GM13976 (cell line): ENCODE measurements at regions not wholly inside any gene's neighbourhood (a gene's known extent, or its start where the extent isn't known, plus 50 kb on each side); places are given as distances from the start of the nearest gene placed in this dataset.

Source experiments
- DNase-seq: peaks from one replicate; pipeline ENCODE4 v3.0.0; 2012; ENCODE audit warnings: low spot score
- in situ Hi-C: fragments of 300-500 bp; cut with MboI; formaldehyde crosslinking; loops from one replicate; pipeline ENCODE4 v1.12.0; 2022; ENCODE audit warnings: low sequenced_read_pairs, mixed read lengths, inconsistent platforms; ENCODE audit not compliant: unreplicated experiment
- TF ChIP-seq, protein P1 (sequence below): IDR thresholded peaks from 2 replicates; pipeline ENCODE4 v1.5.1; 2012; ENCODE audit warnings: borderline replicate concordance, mild to moderate bottlenecking; ENCODE audit not compliant: insufficient read depth; ENCODE audit errors: extremely low read depth, missing control alignments, control extremely low read depth

DNA sequence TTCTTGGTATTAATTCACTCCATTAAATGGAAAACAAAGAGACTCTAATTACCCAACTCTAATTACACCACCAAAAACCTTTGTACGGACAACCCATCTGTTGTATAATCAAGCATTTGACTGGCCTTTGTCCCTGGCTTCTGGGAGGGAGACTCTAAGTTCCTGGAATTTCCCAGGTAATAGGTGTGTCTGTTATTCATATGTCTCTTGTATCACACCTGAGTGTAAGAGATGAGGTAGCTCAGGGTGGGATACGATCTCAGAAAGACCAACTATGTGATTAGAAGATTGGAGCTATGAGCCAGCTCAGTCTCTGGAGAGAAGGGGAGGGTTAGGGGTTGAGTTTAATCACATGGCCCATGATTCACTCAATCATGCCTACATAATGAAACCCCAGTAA is 94.7 kb upstream of the PLXNC1 start:
- TF ChIP-seq, protein P1, sequence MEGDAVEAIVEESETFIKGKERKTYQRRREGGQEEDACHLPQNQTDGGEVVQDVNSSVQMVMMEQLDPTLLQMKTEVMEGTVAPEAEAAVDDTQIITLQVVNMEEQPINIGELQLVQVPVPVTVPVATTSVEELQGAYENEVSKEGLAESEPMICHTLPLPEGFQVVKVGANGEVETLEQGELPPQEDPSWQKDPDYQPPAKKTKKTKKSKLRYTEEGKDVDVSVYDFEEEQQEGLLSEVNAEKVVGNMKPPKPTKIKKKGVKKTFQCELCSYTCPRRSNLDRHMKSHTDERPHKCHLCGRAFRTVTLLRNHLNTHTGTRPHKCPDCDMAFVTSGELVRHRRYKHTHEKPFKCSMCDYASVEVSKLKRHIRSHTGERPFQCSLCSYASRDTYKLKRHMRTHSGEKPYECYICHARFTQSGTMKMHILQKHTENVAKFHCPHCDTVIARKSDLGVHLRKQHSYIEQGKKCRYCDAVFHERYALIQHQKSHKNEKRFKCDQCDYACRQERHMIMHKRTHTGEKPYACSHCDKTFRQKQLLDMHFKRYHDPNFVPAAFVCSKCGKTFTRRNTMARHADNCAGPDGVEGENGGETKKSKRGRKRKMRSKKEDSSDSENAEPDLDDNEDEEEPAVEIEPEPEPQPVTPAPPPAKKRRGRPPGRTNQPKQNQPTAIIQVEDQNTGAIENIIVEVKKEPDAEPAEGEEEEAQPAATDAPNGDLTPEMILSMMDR: no peak
- in situ Hi-C loops: no loop called here
- no peak for DNase-seq

DNA sequence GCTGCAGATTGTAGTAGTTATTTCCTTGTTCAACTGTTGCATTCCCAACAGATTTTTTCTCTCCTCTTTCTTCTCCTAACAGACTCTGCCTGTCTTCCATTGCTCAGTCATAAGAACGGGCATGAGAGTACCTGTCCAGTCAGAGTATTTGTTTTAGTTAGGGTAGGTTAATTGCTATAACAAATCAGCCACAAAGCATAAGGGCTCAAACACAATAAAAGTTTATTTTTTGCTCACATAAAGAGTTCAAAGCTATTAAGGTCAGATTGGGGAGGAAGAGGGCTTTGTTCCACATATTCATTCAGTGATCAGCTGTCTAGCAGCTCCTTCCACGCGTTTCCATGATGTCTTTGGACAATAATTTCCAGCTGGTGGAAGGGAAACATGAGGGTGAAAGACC is 92.8 kb upstream of the PLXNC1 start:
- TF ChIP-seq, protein P1: no peak
- in situ Hi-C loops: no loop called here
- no peak for DNase-seq

GRCh38 chr12:94056419-94057158 is 91.8 kb upstream of the PLXNC1 start:
- no peak for DNase-seq
- TF ChIP-seq, protein P1: no peak
- in situ Hi-C loops: no loop called here

DNA sequence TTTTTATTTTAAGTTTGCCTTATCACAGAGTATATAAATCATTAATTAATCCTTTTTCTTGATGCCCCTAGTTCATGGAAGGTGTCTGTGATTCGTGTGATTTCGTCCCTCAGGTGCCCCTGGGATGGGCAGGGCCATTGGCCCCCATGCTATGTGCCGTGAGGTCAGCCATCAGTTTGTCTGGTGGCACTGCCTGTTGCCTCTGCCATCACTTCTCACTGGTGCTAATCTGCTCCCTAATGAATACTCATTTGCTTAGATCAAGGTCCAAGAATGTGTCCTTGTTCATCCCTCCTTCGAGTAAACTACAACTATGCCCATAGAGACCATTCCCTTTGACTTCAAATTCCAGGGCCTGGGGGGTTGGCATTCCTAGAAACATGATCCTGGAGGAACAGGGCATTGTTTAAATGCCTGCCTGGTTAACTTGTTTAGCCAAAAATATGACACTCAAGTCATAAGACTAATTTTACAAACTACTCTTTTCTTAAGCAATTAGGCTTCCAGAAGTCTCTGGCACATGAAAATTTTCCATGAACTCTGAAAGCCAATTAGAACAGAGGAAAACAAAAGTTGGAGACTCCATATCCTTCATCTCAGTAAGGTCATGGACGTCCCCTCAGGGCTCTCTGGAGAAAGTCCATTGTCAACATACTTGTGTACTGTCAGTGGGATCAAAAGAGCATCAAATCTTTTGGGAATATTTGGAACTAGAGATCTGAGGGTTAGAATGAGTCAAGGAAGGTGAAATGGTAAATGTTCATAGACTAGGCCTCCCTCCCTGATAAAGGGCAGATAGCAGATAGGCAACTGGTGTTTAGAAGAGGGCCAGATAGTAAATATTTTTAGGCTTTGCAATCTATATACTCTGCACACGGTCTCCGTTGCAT is 90.9 kb upstream of the PLXNC1 start:
- in situ Hi-C loops: no loop called here
- DNase-seq: no peak
- TF ChIP-seq, protein P1: no peak

DNA sequence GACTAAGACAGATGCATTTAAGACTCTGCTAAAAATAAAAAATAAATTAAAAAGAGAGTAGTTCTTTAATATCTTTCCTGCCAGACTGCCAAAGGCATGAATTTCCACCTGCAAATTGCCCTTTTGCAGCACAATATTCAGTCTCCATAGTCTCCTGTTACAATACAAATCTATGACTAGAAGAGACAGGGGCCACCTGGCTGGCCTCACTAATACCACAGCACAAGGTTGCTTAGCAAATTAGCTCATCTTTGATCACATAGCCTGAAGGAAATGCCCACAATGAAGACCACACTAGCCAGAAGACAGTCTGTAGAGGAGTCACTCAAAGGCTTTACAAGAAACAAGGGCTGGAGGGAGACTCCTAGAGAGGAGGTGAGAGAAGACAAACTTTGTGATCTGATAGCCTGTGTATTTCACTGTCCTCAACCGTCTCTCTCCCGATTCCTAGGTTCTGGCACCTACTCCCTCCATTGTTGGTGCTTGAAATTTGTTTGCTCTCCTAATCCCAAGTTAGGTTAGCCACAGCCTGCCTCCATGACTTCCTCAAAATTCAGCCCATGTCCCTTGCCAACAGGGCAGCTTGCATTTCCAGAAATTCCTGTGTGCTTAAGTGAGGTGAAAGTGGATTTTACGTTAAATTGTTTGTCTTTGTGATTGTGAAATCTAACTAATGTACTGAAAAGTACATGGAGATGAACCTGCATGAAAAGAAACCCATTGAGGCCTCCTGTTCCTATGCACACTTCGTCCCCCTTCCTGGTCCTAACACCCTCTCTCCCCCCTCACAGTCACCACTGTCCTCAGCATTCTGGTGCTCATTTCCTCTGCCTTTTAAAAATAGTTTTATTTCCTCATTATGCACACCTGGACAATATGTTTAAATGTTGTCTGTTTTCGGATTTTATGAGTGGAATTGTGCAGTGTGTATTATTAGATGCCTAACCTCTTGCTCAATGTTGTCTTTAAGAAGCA is 88.7 kb upstream of the PLXNC1 start:
- TF ChIP-seq, protein P1: no peak
- no peak for DNase-seq
- in situ Hi-C loops: no loop called here

DNA sequence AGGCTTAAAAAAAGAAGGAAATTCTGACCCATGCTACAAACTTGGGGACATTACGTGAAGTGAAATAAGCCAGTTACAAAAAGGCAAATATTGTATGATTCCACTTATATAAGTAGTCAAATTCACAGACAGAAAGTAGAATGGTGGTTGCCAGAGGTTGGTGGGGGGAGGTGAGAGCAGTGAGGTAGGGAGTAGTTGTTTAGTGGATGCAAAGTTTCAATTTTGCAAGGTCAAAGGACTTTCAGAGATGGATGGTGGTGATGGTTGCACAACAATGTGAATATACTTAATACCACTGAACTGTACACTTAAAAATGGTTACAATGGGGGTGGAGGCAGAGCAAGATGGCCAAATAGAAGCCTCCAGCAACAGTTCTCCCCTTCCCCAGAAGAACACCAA is 86.2 kb upstream of the PLXNC1 start:
- in situ Hi-C loops: no loop called here
- TF ChIP-seq, protein P1: no peak
- no peak for DNase-seq
